ENCODE measurements at regions not wholly inside any gene's neighbourhood (a gene's known extent, or its start where the extent isn't known, plus 50 kb on each side); places are given as distances from the start of the nearest gene placed in this dataset.

GRCh38 chr5:130424341-130424740 is 520.1 kb downstream of the CHSY3 start:
- TF ChIP-seq ZFX (IDR thresholded peaks at IDR 0.05) (no peak), CTCF (conservative IDR thresholded peaks at IDR 0.05) (no peak)
